Neural cell (in vitro differentiated cells): ENCODE measurements at regions not wholly inside any gene's neighbourhood (a gene's known extent, or its start where the extent isn't known, plus 50 kb on each side); places are given as distances from the start of the nearest gene placed in this dataset.

ENCODE experiments used
- H2AFZ ChIP-seq: fragments of 200-600, 300-800 bp; sonication (generic), shearing (Covaris generic); 2 replicates; pipeline ENCODE4 v1.6.0; 2014; ENCODE audit warnings: low read depth, mild to moderate bottlenecking, antibody characterized with exemption, low read length, moderate library complexity
- H3F3A ChIP-seq: fragments of 200-600 bp; shearing (Covaris generic); 2 replicates; pipeline ENCODE4 v1.6.1; 2016; ENCODE audit warnings: mild to moderate bottlenecking, moderate library complexity, mixed read lengths, antibody characterized with exemption, low read length; ENCODE audit not compliant: insufficient read depth, poor library complexity, severe bottlenecking
- H3K27ac ChIP-seq: fragments of 200-600, 300-800 bp; sonication (generic), shearing (Covaris generic); 2 replicates; pipeline ENCODE4 v1.5.1; 2014; ENCODE audit warnings: mild to moderate bottlenecking, low read length, moderate library complexity
- H3K27me3 ChIP-seq: fragments of 300-800, 200-600 bp; sonication (generic), shearing (Covaris generic); 2 replicates; pipeline ENCODE4 v1.6.0; 2014; ENCODE audit warnings: mild to moderate bottlenecking, low read depth, low read length, moderate library complexity; ENCODE audit not compliant: insufficient read depth
- H3K36me3 ChIP-seq: fragments of 300-800, 200-600 bp; sonication (generic), shearing (Covaris generic); 2 replicates; pipeline ENCODE4 v1.5.1; 2014; ENCODE audit warnings: mild to moderate bottlenecking, antibody characterized with exemption, low read length, moderate library complexity; ENCODE audit not compliant: insufficient read depth
- H3K4me2 ChIP-seq: fragments of 300-800, 200-600 bp; sonication (generic), shearing (Covaris generic); 2 replicates; pipeline ENCODE4 v1.6.0; 2014; ENCODE audit warnings: mild to moderate bottlenecking, low read length
- H3K4me3 ChIP-seq: fragments of 300-800, 200-600 bp; sonication (generic), shearing (Covaris generic); 2 replicates; pipeline ENCODE4 v1.5.1; 2014; ENCODE audit warnings: mild to moderate bottlenecking, low read length, moderate library complexity
- H3K79me2 ChIP-seq: fragments of 200-600 bp; shearing (Covaris generic); replicated peaks from 2 replicates; pipeline ENCODE4 v1.6.0; 2014; ENCODE audit warnings: mild to moderate bottlenecking, low read length, moderate library complexity; ENCODE audit not compliant: insufficient read depth
- H3K9ac ChIP-seq: fragments of 300-800, 200-600 bp; sonication (generic), shearing (Covaris generic); 2 replicates; pipeline ENCODE4 v1.6.1; 2016; ENCODE audit warnings: mild to moderate bottlenecking, low read length, mixed read lengths
- H3K9me2 ChIP-seq: fragments of 200-600 bp; shearing (Covaris generic); 2 replicates; pipeline ENCODE4 v1.6.1; 2016; ENCODE audit warnings: mild to moderate bottlenecking, low read length, mixed read lengths; ENCODE audit not compliant: insufficient read depth
- H3K9me3 ChIP-seq: fragments of 200-600, 300-800 bp; sonication (generic), shearing (Covaris generic); 2 replicates; pipeline ENCODE4 v1.6.1; 2016; ENCODE audit warnings: mild to moderate bottlenecking, mixed run types, low read length, moderate library complexity, mixed read lengths
- H4K20me1 ChIP-seq: fragments of 200-600 bp; shearing (Covaris generic); 2 replicates; pipeline ENCODE4 v1.6.1; 2016; ENCODE audit warnings: mild to moderate bottlenecking, mixed run types; ENCODE audit not compliant: insufficient read depth
- EP300 ChIP-seq: fragments of 450-650 bp; conservative IDR thresholded peaks from 2 replicates; pipeline ENCODE4 v1.6.1; 2014; ENCODE audit warnings: antibody characterized with exemption, mild to moderate bottlenecking, moderate library complexity; ENCODE audit not compliant: poor library complexity, severe bottlenecking
- MXI1 ChIP-seq: fragments of 450-650 bp; conservative IDR thresholded peaks from 2 replicates; pipeline ENCODE4 v1.6.1; 2014; ENCODE audit warnings: antibody characterized with exemption, mild to moderate bottlenecking; ENCODE audit not compliant: poor library complexity, severe bottlenecking
- POLR2AphosphoS5 ChIP-seq: IDR thresholded peaks from 2 replicates; pipeline ENCODE4 v1.6.1; 2012
- RAD21 ChIP-seq: fragments of 450-650 bp; conservative IDR thresholded peaks from 2 replicates; pipeline ENCODE4 v1.6.1; 2014; ENCODE audit warnings: antibody characterized with exemption, mild to moderate bottlenecking, moderate library complexity
- SMC3 ChIP-seq: fragments of 450-650 bp; conservative IDR thresholded peaks from 2 replicates; pipeline ENCODE4 v1.6.1; 2014; ENCODE audit warnings: antibody characterized with exemption, mild to moderate bottlenecking, moderate library complexity; ENCODE audit not compliant: poor library complexity
- TAF1 ChIP-seq: IDR thresholded peaks from 2 replicates; pipeline ENCODE4 v1.6.1; 2012; ENCODE audit warnings: low read depth
- TF ChIP-seq, protein P1 (sequence below): IDR thresholded peaks from 2 replicates; pipeline ENCODE4 v1.6.1; 2012; ENCODE audit warnings: borderline replicate concordance
- TF ChIP-seq, protein P2 (sequence below): fragments of 450-650 bp; IDR thresholded peaks from 2 replicates; pipeline ENCODE4 v1.5.1; 2014; ENCODE audit warnings: antibody characterized with exemption, mild to moderate bottlenecking, moderate library complexity; ENCODE audit not compliant: poor library complexity, severe bottlenecking

DNA sequence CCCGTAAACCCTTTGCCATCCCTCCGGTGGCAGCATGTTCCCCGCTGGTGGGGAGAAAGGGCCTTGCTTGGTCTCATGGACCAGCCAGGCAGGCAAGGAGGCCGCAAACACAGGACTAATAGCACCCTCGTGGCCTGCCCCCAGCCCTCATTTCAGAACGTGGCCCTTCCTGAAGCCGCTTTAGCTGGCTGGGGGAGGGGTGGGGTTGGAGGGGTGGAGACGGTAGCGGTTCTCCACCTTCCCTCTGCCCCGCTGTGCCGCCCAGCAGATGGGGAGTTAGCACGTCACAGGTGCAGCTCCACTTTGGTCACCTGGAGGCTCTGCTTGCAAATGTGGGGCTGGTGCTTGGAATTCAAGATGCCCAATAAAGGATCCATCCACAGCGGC lies 59.3 kb upstream of the URI1 start:
- H3K27me3 ChIP-seq, result no peaks in the 10 kb centered on the region
- H3K9me2 ChIP-seq, result no peaks in the 10 kb centered on the region
- H3K4me2 ChIP-seq, result no peak overlapping the region
- H3K36me3 ChIP-seq, result no peaks in the 10 kb centered on the region
- TF ChIP-seq TAF1, result no peak
- TF ChIP-seq MXI1, result no peak
- TF ChIP-seq SMC3, result no peak
- TF ChIP-seq, protein P1, sequence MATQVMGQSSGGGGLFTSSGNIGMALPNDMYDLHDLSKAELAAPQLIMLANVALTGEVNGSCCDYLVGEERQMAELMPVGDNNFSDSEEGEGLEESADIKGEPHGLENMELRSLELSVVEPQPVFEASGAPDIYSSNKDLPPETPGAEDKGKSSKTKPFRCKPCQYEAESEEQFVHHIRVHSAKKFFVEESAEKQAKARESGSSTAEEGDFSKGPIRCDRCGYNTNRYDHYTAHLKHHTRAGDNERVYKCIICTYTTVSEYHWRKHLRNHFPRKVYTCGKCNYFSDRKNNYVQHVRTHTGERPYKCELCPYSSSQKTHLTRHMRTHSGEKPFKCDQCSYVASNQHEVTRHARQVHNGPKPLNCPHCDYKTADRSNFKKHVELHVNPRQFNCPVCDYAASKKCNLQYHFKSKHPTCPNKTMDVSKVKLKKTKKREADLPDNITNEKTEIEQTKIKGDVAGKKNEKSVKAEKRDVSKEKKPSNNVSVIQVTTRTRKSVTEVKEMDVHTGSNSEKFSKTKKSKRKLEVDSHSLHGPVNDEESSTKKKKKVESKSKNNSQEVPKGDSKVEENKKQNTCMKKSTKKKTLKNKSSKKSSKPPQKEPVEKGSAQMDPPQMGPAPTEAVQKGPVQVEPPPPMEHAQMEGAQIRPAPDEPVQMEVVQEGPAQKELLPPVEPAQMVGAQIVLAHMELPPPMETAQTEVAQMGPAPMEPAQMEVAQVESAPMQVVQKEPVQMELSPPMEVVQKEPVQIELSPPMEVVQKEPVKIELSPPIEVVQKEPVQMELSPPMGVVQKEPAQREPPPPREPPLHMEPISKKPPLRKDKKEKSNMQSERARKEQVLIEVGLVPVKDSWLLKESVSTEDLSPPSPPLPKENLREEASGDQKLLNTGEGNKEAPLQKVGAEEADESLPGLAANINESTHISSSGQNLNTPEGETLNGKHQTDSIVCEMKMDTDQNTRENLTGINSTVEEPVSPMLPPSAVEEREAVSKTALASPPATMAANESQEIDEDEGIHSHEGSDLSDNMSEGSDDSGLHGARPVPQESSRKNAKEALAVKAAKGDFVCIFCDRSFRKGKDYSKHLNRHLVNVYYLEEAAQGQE, result no peak
- H3K79me2 ChIP-seq, result no peaks in the 10 kb centered on the region
- no peaks in the 10 kb centered on the region for H3K9me3 ChIP-seq
- H3F3A ChIP-seq, result no peaks in the 10 kb centered on the region
- H3K27ac ChIP-seq, result no peak overlapping the region
- H3K9ac ChIP-seq, result no peak overlapping the region
- H3K4me3 ChIP-seq, result no peak overlapping the region
- no peak overlapping the region for H2AFZ ChIP-seq
- no peaks in the 10 kb centered on the region for H4K20me1 ChIP-seq

DNA sequence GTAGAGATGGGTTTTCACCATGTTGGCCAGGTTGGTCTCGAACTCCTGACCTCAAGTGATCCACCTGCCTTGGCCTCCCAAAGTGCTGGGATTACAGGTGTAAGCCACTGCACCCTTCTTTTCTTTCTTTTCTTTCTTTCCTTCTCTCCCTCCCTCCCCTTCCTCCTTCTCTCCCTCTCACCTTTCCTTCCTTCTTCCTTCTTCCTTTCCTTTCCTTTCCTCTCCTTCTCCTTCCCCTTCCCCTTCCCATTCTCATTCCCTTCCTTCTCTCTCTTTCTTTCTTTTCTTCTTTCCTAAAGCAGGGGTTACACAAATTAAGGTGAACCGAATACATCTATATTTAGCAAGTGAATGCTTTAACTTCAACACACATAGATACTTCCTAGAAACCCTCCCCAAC lies 58.0 kb upstream of the URI1 start:
- Histone ChIP-seq H3K27ac (no peak overlapping the region), H3K27me3 (no peaks in the 10 kb centered on the region), H3K9me3 (no peaks in the 10 kb centered on the region), H3K4me2 (no peak overlapping the region), H3K36me3 (no peaks in the 10 kb centered on the region), H3K9me2 (no peaks in the 10 kb centered on the region), H3K79me2 (no peaks in the 10 kb centered on the region), H4K20me1 (no peaks in the 10 kb centered on the region), H3F3A (no peaks in the 10 kb centered on the region), H3K4me3 (no peak overlapping the region), H3K9ac (no peak overlapping the region), H2AFZ (no peak overlapping the region)
- no peak for TF ChIP-seq RAD21
- TF ChIP-seq, protein P2, sequence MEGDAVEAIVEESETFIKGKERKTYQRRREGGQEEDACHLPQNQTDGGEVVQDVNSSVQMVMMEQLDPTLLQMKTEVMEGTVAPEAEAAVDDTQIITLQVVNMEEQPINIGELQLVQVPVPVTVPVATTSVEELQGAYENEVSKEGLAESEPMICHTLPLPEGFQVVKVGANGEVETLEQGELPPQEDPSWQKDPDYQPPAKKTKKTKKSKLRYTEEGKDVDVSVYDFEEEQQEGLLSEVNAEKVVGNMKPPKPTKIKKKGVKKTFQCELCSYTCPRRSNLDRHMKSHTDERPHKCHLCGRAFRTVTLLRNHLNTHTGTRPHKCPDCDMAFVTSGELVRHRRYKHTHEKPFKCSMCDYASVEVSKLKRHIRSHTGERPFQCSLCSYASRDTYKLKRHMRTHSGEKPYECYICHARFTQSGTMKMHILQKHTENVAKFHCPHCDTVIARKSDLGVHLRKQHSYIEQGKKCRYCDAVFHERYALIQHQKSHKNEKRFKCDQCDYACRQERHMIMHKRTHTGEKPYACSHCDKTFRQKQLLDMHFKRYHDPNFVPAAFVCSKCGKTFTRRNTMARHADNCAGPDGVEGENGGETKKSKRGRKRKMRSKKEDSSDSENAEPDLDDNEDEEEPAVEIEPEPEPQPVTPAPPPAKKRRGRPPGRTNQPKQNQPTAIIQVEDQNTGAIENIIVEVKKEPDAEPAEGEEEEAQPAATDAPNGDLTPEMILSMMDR, result no peak
- no peak for TF ChIP-seq SMC3
- no peak for TF ChIP-seq POLR2AphosphoS5
- no peak for TF ChIP-seq MXI1
- TF ChIP-seq TAF1, result no peak
- TF ChIP-seq, protein P1, result no peak
- TF ChIP-seq EP300, result no peak
